B cell (primary cell): ENCODE measurements at regions not wholly inside any gene's neighbourhood (a gene's known extent, or its start where the extent isn't known, plus 50 kb on each side); places are given as distances from the start of the nearest gene placed in this dataset.

Experiments used
- ATAC-seq: fragments of 200-7000 bp; cut with Tn5 transposase; one replicate; pipeline ENCODE4 v1.10.0; 2021; ENCODE audit warnings: low read depth, mild to moderate bottlenecking, moderate number of reproducible peaks, moderate library complexity
- CTCF ChIA-PET: fragments of 350-600 bp; sonication (Branson Sonifier 250); formaldehyde crosslinking; loops from one replicate; lab custom pipeline; 2021; ENCODE audit warnings: antibody characterized with exemption, inconsistent platforms; lab: Charles Lee
- POLR2A ChIA-PET: fragments of 350-600 bp; sonication (Branson Sonifier 250); formaldehyde crosslinking; loops from one replicate; lab custom pipeline; 2021; ENCODE audit warnings: antibody characterized with exemption; lab: Charles Lee
- DNase-seq: peaks from one replicate; pipeline ENCODE4 v3.0.0; 2013
- H2AFZ ChIP-seq: 2 replicates; pipeline ENCODE4 v1.6.1; 2012; ENCODE audit warnings: mild to moderate bottlenecking, low read depth, low read length; ENCODE audit not compliant: insufficient read depth, poor library complexity, severe bottlenecking
- H3K27ac ChIP-seq, 2 donors: 1 replicate in 1 of 2; 2 replicates in 1 of 2; pipeline ENCODE4 v1.5.1; 2012 to 2013; ENCODE audit warnings: low read length in 2 of 2, mild to moderate bottlenecking in 2 of 2, moderate library complexity in 1 of 2
- H3K27me3 ChIP-seq, 4 experiments: fragments of 200-600 bp in 1 of 4; sonication (generic) in 1 of 4; replicated peaks in 1 of 4; 1 replicate in 2 of 4; 2 replicates in 2 of 4; pipeline versions ENCODE4 v1.6.1 to v1.7.0; 2013 to 2016; ENCODE audit warnings: low read length in 3 of 4, mild to moderate bottlenecking in 2 of 4, mixed read lengths in 1 of 4, moderate library complexity in 1 of 4; ENCODE audit not compliant: insufficient read depth in 4 of 4, control insufficient read depth in 3 of 4; ENCODE audit errors: control extremely low read depth in 1 of 4
- H3K36me3 ChIP-seq, 2 experiments: replicated peaks in 1 of 2; 1 replicate in 1 of 2; 2 replicates in 1 of 2; pipeline versions ENCODE4 v1.6.1 to v1.7.1; 2013; ENCODE audit warnings: low read length in 1 of 2; ENCODE audit not compliant: insufficient read depth in 2 of 2, control insufficient read depth in 1 of 2; ENCODE audit errors: control extremely low read depth in 1 of 2, extremely low read depth in 1 of 2
- H3K4me1 ChIP-seq, 2 donors: fragments of 200-600 bp in 1 of 2; sonication (generic) in 1 of 2; 1 replicate in 1 of 2; 2 replicates in 1 of 2; pipeline versions ENCODE4 v1.5.1 to v1.6.1; 2013 to 2017; ENCODE audit warnings: low read length in 2 of 2; ENCODE audit not compliant: control insufficient read depth in 2 of 2, insufficient read depth in 2 of 2
- H3K4me2 ChIP-seq: replicated peaks from 2 replicates; pipeline ENCODE3; 2012; ENCODE audit warnings: mild to moderate bottlenecking, low read depth, low read length; ENCODE audit not compliant: poor library complexity, severe bottlenecking
- H3K4me3 ChIP-seq, 5 experiments: fragments of 200-600 bp in 1 of 5; sonication (generic) in 1 of 5; 1 replicate in 3 of 5; 2 replicates in 2 of 5; pipeline versions ENCODE4 v1.5.1 to v1.7.0; 2011 to 2016; ENCODE audit warnings: low read length in 4 of 5, mild to moderate bottlenecking in 4 of 5, low read depth in 2 of 5, control low read depth in 1 of 5, moderate library complexity in 1 of 5; ENCODE audit not compliant: insufficient read depth in 1 of 5; ENCODE audit errors: control extremely low read depth in 1 of 5, extremely low read depth in 1 of 5
- H3K79me2 ChIP-seq: fragments of 200-600 bp; sonication (generic); one replicate; pipeline ENCODE4 v1.6.0; 2016; ENCODE audit warnings: low read length; ENCODE audit not compliant: control insufficient read depth, insufficient read depth
- H3K9ac ChIP-seq: fragments of 200-600 bp; sonication (generic); 2 replicates; pipeline ENCODE4 v1.6.1; 2017; ENCODE audit warnings: mild to moderate bottlenecking, low read length, moderate library complexity
- H3K9me3 ChIP-seq, 3 donors: one replicate each; pipeline versions ENCODE4 v1.6.1 to v1.7.1; 2013; ENCODE audit warnings: low read length in 2 of 3; ENCODE audit not compliant: control insufficient read depth in 2 of 3, insufficient read depth in 1 of 3; ENCODE audit errors: control extremely low read depth in 1 of 3
- H4K20me1 ChIP-seq: 2 replicates; pipeline ENCODE4 v1.6.0; 2012; ENCODE audit warnings: mild to moderate bottlenecking, low read length; ENCODE audit not compliant: insufficient read depth, control insufficient read depth, poor library complexity, severe bottlenecking
- H3K27ac Mint-ChIP-seq: one replicate; pipeline ENCODE4 v1.8.0; 2021; ENCODE audit warnings: mixed read lengths
- H3K27me3 Mint-ChIP-seq: one replicate; pipeline ENCODE4 v1.8.0; 2021; ENCODE audit warnings: mixed read lengths
- H3K4me1 Mint-ChIP-seq: one replicate; pipeline ENCODE4 v1.8.0; 2021; ENCODE audit warnings: mixed read lengths
- H3K4me3 Mint-ChIP-seq: one replicate; pipeline ENCODE4 v1.8.0; 2021; ENCODE audit warnings: mixed read lengths
- H3K9me3 Mint-ChIP-seq: one replicate; pipeline ENCODE4 v1.8.0; 2022; ENCODE audit warnings: mixed read lengths; ENCODE audit not compliant: insufficient read depth
- EZH2 ChIP-seq: IDR thresholded peaks from 2 replicates; pipeline ENCODE4 v1.6.1; 2012; ENCODE audit warnings: borderline replicate concordance, low read depth, mild to moderate bottlenecking, moderate library complexity, low read length; ENCODE audit not compliant: insufficient read depth, poor library complexity, severe bottlenecking
- WGBS: methylation state at CpG from one replicate; pipeline ENCODE4 v1.1.5; 2013; ENCODE audit warnings: missing lambda C conversion rate; ENCODE audit not compliant: insufficient coverage; 5-methylcytosine and 5-hydroxymethylcytosine counted together
- intact Hi-C: fragments of 100-400 bp; cut with micrococcal nuclease; formaldehyde crosslinking; loops from one replicate; pipeline ENCODE4 v1.10.0; 2022
- TF ChIP-seq, protein P1 (sequence below): fragments of 200-600 bp; IDR thresholded peaks from one replicate; pipeline ENCODE4 v1.8.0; 2022; ENCODE audit warnings: antibody characterized with exemption, mild to moderate bottlenecking

GRCh38 chr16:79372503-79373184 lies 227.9 kb downstream of the MAF start:
- Mint-ChIP-seq H3K4me3 (no peak overlapping the region), H3K27me3 (peaks cover 8% of the 10 kb centered on the region), H3K9me3 (peaks cover 3% of the 10 kb centered on the region), H3K27ac (no peak overlapping the region), H3K4me1 (no peaks in the 10 kb centered on the region)
- Histone ChIP-seq H3K9me3 (peaks cover 0 to 3% (median 0%) of the 10 kb centered on the region in 3 donors), H3K79me2 (no peaks in the 10 kb centered on the region), H3K36me3 (no peaks in the 10 kb centered on the region), H3K4me1 (no peaks in the 10 kb centered on the region), H3K9ac (no peak overlapping the region), H3K4me3 (no peak overlapping the region), H3K27ac (no peak overlapping the region), H3K4me2 (no peak overlapping the region), H2AFZ (no peak overlapping the region), H3K27me3 (no peaks in the 10 kb centered on the region), H4K20me1 (no peaks in the 10 kb centered on the region)
- ChIA-PET POLR2A (no interaction called here), CTCF (no interaction called here)
- no peak for DNase-seq
- ATAC-seq = no peak
- 98% methylated on average over 6 of the region's 7 CpGs for WGBS
- intact Hi-C loops = no loop called here
- TF ChIP-seq, protein P1, sequence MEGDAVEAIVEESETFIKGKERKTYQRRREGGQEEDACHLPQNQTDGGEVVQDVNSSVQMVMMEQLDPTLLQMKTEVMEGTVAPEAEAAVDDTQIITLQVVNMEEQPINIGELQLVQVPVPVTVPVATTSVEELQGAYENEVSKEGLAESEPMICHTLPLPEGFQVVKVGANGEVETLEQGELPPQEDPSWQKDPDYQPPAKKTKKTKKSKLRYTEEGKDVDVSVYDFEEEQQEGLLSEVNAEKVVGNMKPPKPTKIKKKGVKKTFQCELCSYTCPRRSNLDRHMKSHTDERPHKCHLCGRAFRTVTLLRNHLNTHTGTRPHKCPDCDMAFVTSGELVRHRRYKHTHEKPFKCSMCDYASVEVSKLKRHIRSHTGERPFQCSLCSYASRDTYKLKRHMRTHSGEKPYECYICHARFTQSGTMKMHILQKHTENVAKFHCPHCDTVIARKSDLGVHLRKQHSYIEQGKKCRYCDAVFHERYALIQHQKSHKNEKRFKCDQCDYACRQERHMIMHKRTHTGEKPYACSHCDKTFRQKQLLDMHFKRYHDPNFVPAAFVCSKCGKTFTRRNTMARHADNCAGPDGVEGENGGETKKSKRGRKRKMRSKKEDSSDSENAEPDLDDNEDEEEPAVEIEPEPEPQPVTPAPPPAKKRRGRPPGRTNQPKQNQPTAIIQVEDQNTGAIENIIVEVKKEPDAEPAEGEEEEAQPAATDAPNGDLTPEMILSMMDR = no peak
- no peak for TF ChIP-seq EZH2

DNA sequence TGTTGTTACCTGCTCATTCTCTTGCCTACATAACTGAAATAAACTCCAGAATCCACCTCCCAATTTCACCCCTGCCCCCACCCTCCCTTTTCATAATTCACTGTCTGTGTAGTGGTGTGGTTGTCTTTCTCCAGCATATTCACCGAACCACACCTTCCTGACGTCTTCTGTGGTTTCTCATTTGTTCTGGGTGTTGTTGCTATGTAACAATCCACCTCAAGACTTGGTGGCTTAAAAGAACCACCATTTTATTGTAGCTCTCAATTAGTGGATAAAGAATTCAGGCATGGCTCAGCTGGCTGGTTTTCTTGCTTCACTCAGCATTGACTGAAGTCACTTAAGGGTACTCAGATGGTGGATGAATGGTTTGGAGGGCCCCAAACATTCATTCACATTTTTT lies 229.8 kb downstream of the MAF start:
- CTCF ChIA-PET = no interaction called here
- intact Hi-C loops = no loop called here
- Histone ChIP-seq H3K4me2 (no peak overlapping the region), H3K27ac (no peak overlapping the region), H3K9me3 (peaks cover 0 to 3% (median 0%) of the 10 kb centered on the region in 3 donors), H3K27me3 (no peaks in the 10 kb centered on the region), H3K4me1 (no peaks in the 10 kb centered on the region), H3K9ac (no peak overlapping the region), H3K79me2 (no peaks in the 10 kb centered on the region), H3K36me3 (no peaks in the 10 kb centered on the region), H4K20me1 (no peaks in the 10 kb centered on the region), H2AFZ (no peak overlapping the region), H3K4me3 (no peak overlapping the region)
- H3K4me3 Mint-ChIP-seq = no peak overlapping the region
- ATAC-seq = no peak
- no CpG with 5 or more reads among the region's 2 CpGs for WGBS
- POLR2A ChIA-PET = no interaction called here
- no peak for DNase-seq
- peaks cover 3% of the 10 kb centered on the region for H3K9me3 Mint-ChIP-seq
- no peak for TF ChIP-seq EZH2
- TF ChIP-seq, protein P1 = no peak
- peaks cover 8% of the 10 kb centered on the region for H3K27me3 Mint-ChIP-seq
- no peak overlapping the region for H3K27ac Mint-ChIP-seq
- no peaks in the 10 kb centered on the region for H3K4me1 Mint-ChIP-seq
